HUES6 (cell line): ENCODE measurements at regions not wholly inside any gene's neighbourhood (a gene's known extent, or its start where the extent isn't known, plus 50 kb on each side); places are given as distances from the start of the nearest gene placed in this dataset.

Experiments
- H3K27ac ChIP-seq: 2 replicates; pipeline ENCODE4 v1.7.0; 2013; ENCODE audit warnings: low read depth, mild to moderate bottlenecking, low read length, inconsistent platforms
- H3K27me3 ChIP-seq: 2 replicates; pipeline ENCODE4 v1.6.1; 2013; ENCODE audit warnings: low read length; ENCODE audit not compliant: control insufficient read depth, insufficient read depth
- H3K36me3 ChIP-seq: 2 replicates; pipeline ENCODE4 v1.6.1; 2013; ENCODE audit warnings: low read length; ENCODE audit not compliant: control insufficient read depth, insufficient read depth
- H3K4me1 ChIP-seq: 2 replicates; pipeline ENCODE4 v1.6.1; 2013; ENCODE audit warnings: low read length; ENCODE audit not compliant: control insufficient read depth, insufficient read depth
- H3K4me3 ChIP-seq: 2 replicates; pipeline ENCODE4 v1.5.1; 2013; ENCODE audit warnings: low read depth, low read length
- H3K9ac ChIP-seq: one replicate; pipeline ENCODE4 v1.6.1; 2013; ENCODE audit warnings: mild to moderate bottlenecking, low read length
- H3K9me3 ChIP-seq: 2 replicates; pipeline ENCODE4 v1.6.1; 2013; ENCODE audit warnings: low read depth, low read length; ENCODE audit not compliant: control insufficient read depth, insufficient read depth

DNA sequence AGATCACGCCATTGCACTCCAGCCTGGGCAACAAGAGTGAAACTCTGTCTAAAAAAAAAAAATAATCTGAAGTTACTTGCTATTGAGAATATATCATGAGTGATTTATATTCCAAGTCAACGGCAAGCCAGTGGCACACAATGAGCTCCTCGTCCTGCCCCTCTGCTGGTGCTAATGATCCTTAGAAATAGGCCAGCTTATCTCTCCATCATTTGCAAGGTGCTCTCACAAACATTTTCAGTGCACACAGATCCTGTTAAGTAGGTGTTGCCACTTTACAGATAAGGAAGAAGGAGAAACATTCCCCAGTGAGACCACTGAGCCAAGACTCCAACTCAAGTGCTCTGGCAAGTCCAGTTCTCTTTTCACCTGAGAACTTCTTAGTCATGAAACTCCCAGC lies 91.3 kb upstream of the GPR45 start:
- Histone ChIP-seq H3K9ac (no peak overlapping the region), H3K27me3 (peaks cover under 1% of the 10 kb centered on the region), H3K27ac (no peak overlapping the region), H3K36me3 (no peaks in the 10 kb centered on the region), H3K9me3 (no peaks in the 10 kb centered on the region), H3K4me3 (no peak overlapping the region), H3K4me1 (peaks cover 5% of the 10 kb centered on the region; the same call in 1 of the 2 replicates)

- no peak overlapping the region for H3K27ac ChIP-seq
- peaks cover 15% of the 10 kb centered on the region; the same call in 1 of the 2 replicates for H3K9me3 ChIP-seq
- no peaks in the 10 kb centered on the region for H3K36me3 ChIP-seq
- no peaks in the 10 kb centered on the region for H3K27me3 ChIP-seq
- no peak overlapping the region for H3K9ac ChIP-seq
- H3K4me1 ChIP-seq, result no peaks in the 10 kb centered on the region
- H3K4me3 ChIP-seq, result no peak overlapping the region
Observed at GRCh38 chr2:105154119-105154818, 87.3 kb upstream of the GPR45 start.

DNA sequence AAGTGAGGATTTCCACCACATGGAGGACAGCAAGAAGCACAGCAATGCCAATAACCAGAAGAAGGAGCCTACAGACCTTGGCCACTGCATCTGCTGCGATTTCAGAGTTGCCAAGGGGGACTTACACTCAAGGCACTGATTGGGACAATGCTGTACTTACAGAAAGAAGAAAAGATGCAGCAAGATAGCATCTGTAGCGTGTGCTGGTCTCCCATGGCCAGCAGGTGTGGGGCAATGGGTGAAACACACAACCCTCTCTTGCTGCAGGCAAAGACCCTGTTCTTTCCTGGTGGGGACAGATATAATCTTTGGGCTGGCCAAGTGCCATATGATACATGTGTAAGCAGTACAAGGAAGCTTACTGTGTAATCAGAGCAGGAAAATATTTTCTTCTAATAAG lies 85.4 kb upstream of the GPR45 start:
- Histone ChIP-seq H3K4me3 (no peak overlapping the region), H3K9me3 (peaks cover 15% of the 10 kb centered on the region; the same call in 1 of the 2 replicates), H3K4me1 (no peaks in the 10 kb centered on the region), H3K27me3 (no peaks in the 10 kb centered on the region), H3K36me3 (no peaks in the 10 kb centered on the region), H3K27ac (no peak overlapping the region), H3K9ac (no peak overlapping the region)

DNA sequence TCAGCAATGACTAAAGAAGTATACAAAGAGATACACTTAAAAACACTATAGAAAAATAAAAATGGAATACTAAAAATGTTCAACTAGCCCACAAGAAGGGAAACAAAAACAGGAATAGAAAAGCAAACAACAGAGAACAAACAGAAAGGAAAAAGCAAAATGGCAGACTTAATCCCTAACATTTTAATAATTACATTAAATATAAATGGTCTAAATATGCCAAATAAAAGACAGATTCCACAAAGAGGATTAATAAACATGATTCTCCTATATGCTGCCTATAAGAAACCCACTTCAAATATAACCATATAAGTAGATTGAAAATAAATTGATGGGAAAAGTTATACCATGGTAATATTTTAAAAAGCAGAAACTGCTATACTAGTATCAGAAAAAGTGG lies 83.5 kb upstream of the GPR45 start:
- H3K4me1 ChIP-seq, result no peaks in the 10 kb centered on the region
- no peaks in the 10 kb centered on the region for H3K27me3 ChIP-seq
- H3K36me3 ChIP-seq, result no peaks in the 10 kb centered on the region
- H3K9ac ChIP-seq, result no peak overlapping the region
- H3K27ac ChIP-seq, result no peak overlapping the region
- H3K9me3 ChIP-seq, result peaks cover 24% of the 10 kb centered on the region
- H3K4me3 ChIP-seq, result no peak overlapping the region

- Histone ChIP-seq H3K27ac (no peak overlapping the region), H3K4me3 (no peak overlapping the region), H3K9me3 (peaks cover 10% of the 10 kb centered on the region), H3K9ac (no peak overlapping the region), H3K4me1 (peaks cover 19% of the 10 kb centered on the region), H3K27me3 (peaks cover 9% of the 10 kb centered on the region; the same call in 1 of the 2 replicates), H3K36me3 (no peaks in the 10 kb centered on the region)
Observed at GRCh38 chr2:105166688-105167087, 74.9 kb upstream of the GPR45 start.

DNA sequence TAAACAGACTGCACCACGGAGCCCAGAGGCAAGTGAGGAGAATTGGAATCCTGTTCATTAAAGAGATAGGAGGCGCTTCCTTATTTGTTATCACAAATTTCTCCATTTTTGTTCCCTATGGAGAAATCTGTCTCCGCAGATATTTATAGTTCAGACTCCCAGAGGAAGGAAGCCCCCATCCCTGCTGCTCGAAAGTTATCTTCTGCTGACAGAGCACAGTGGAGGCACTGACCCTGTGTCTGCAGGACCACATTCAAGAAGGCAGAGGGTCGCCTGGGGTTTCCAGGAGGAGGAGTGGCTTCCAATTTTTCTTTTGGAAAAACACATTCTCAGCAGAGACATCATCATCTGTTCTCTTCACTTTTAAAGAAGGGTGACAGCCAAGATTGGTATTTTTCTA lies 73.0 kb upstream of the GPR45 start:
- Histone ChIP-seq H3K9me3 (peaks cover 3% of the 10 kb centered on the region), H3K36me3 (no peaks in the 10 kb centered on the region), H3K27me3 (peaks cover 9% of the 10 kb centered on the region; the same call in 1 of the 2 replicates), H3K4me3 (no peak overlapping the region), H3K27ac (no peak overlapping the region), H3K9ac (no peak overlapping the region), H3K4me1 (peaks cover 19% of the 10 kb centered on the region)

DNA sequence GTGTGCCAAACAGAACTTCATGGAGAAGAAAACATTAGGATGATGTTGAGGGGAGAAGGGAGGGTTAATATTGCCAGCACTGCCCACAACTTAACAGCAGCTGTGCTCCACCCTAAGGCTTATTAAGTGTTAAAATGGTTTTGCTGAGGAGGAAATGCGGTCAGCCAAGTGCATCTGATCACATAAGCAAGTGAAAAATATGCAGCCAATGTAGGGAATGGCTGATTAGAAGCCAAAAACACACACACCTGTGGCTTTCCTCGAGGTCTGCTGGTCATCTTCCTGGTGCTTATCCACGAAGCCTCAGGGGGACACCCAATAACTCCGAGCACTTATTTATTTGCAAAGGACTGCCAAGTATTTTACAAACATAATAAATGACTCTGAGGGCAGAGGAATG lies 66.3 kb upstream of the GPR45 start:
- Histone ChIP-seq H3K9ac (no peak overlapping the region), H3K4me1 (peaks cover 27% of the 10 kb centered on the region), H3K27ac (no peak overlapping the region), H3K36me3 (no peaks in the 10 kb centered on the region), H3K9me3 (peaks cover 7% of the 10 kb centered on the region; the same call in 1 of the 2 replicates), H3K27me3 (peaks cover 50% of the 10 kb centered on the region), H3K4me3 (no peak overlapping the region)

- Histone ChIP-seq H3K9me3 (peaks cover 7% of the 10 kb centered on the region; the same call in 1 of the 2 replicates), H3K9ac (no peak overlapping the region), H3K27ac (no peak overlapping the region), H3K4me1 (peaks cover 37% of the 10 kb centered on the region), H3K27me3 (peaks cover 50% of the 10 kb centered on the region), H3K4me3 (no peak overlapping the region), H3K36me3 (no peaks in the 10 kb centered on the region)
Observed at GRCh38 chr2:105176429-105176828, 65.1 kb upstream of the GPR45 start.

DNA sequence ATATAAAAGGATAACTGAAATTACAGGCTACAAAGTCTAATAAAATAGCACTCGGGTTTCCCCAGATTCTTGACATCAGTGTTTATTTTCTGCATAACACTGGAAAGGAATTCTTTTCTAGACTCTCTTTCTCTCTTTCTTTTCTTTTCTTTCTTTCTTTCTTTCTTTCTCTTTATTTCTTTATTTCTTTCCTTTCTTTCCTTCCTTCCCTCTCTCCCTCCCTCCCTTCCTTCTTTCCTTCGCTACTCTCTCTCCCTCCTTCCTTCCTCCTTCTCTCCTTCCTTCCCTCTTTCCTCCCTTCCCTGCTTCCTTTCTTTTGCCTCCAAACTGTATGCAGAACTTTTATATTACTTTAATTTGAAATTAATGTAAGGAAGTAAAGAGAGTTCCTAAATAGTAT lies 64.5 kb upstream of the GPR45 start:
- Histone ChIP-seq H3K27ac (no peak overlapping the region), H3K9me3 (peaks cover 7% of the 10 kb centered on the region; the same call in 1 of the 2 replicates), H3K4me3 (no peak overlapping the region), H3K4me1 (peaks cover 37% of the 10 kb centered on the region), H3K27me3 (peaks cover 50% of the 10 kb centered on the region), H3K9ac (no peak overlapping the region), H3K36me3 (no peaks in the 10 kb centered on the region)

GRCh38 chr2:105177536-105178254 lies 63.8 kb upstream of the GPR45 start:
- no peaks in the 10 kb centered on the region for H3K36me3 ChIP-seq
- H3K9ac ChIP-seq, result no peak overlapping the region
- peaks cover 5% of the 10 kb centered on the region; the same call in 1 of the 2 replicates for H3K9me3 ChIP-seq
- peaks cover 37% of the 10 kb centered on the region for H3K4me1 ChIP-seq
- H3K4me3 ChIP-seq, result 0 out of 2 replicates have a peak overlapping the region, but pooled peaks have one; percentile 7
- H3K27ac ChIP-seq, result no peak overlapping the region
- H3K27me3 ChIP-seq, result peaks cover 50% of the 10 kb centered on the region
